Esophagus squamous epithelium (tissue), 4 donors: ENCODE measurements at regions not wholly inside any gene's neighbourhood (a gene's known extent, or its start where the extent isn't known, plus 50 kb on each side); places are given as distances from the start of the nearest gene placed in this dataset.

Source experiments
- POLR2A ChIP-seq, 4 donors: fragments of 450-650 bp; IDR thresholded peaks; one replicate each; pipeline ENCODE4 v1.6.1; 2017; ENCODE audit warnings: antibody characterized with exemption in 4 of 4, mild to moderate bottlenecking in 4 of 4, moderate library complexity in 3 of 4
- TF ChIP-seq, protein P1 (sequence below), 6 experiments: fragments of 450-650 bp in 4 of 6; fragments of 200-600 bp in 2 of 6; sonication (generic) in 2 of 6; IDR thresholded peaks; one replicate each; pipeline ENCODE4 v1.5.1; 2016 to 2019; ENCODE audit warnings: antibody characterized with exemption in 6 of 6, mild to moderate bottlenecking in 4 of 6, moderate library complexity in 4 of 6

GRCh38 chr1:96912248-96912647 is 190.7 kb downstream of the PTBP2 start:
- TF ChIP-seq, protein P1, sequence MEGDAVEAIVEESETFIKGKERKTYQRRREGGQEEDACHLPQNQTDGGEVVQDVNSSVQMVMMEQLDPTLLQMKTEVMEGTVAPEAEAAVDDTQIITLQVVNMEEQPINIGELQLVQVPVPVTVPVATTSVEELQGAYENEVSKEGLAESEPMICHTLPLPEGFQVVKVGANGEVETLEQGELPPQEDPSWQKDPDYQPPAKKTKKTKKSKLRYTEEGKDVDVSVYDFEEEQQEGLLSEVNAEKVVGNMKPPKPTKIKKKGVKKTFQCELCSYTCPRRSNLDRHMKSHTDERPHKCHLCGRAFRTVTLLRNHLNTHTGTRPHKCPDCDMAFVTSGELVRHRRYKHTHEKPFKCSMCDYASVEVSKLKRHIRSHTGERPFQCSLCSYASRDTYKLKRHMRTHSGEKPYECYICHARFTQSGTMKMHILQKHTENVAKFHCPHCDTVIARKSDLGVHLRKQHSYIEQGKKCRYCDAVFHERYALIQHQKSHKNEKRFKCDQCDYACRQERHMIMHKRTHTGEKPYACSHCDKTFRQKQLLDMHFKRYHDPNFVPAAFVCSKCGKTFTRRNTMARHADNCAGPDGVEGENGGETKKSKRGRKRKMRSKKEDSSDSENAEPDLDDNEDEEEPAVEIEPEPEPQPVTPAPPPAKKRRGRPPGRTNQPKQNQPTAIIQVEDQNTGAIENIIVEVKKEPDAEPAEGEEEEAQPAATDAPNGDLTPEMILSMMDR (IDR thresholded peaks at IDR 0.05): no peak
- TF ChIP-seq POLR2A (IDR thresholded peaks at IDR 0.05): no peak
